NCI-H524 (cell line): ENCODE measurements at regions not wholly inside any gene's neighbourhood (a gene's known extent, or its start where the extent isn't known, plus 50 kb on each side); places are given as distances from the start of the nearest gene placed in this dataset.
"Not testable (repeated sequence)": the region's sequence is repeated elsewhere in the genome, so short reads cannot be mapped to it uniquely, and the experiment has no call there.

Experiments used
- DNase-seq, 2 experiments: peaks; one replicate each; lab custom pipeline; 2025; lab: John Stamatoyannopoulos, UW

GRCh38 chr21:22154579-22155274 is 1156.5 kb downstream of the NCAM2 start:
- DNase-seq: no peak

- no peak for DNase-seq
These were observed 1166.7 kb downstream of the NCAM2 start for GRCh38 chr21:22164912-22165311.

GRCh38 chr21:22174746-22175145 is 1176.5 kb downstream of the NCAM2 start:
- DNase-seq: no peak

- no peak for DNase-seq
These were observed 1191.1 kb downstream of the NCAM2 start for GRCh38 chr21:22189278-22189677.

GRCh38 chr21:22191581-22191980 is 1193.4 kb downstream of the NCAM2 start:
- no peak for DNase-seq

- DNase-seq: no peak
These were observed 1194.6 kb downstream of the NCAM2 start for GRCh38 chr21:22192766-22193165.

GRCh38 chr21:22194986-22195385 is 1196.8 kb downstream of the NCAM2 start:
- DNase-seq: not testable (repeated sequence)

- DNase-seq: no peak
These were observed 1202.3 kb downstream of the NCAM2 start for GRCh38 chr21:22200378-22201092.

- DNase-seq: no peak
These were observed 1202.9 kb downstream of the NCAM2 start for GRCh38 chr21:22201126-22201525.

- DNase-seq: no peak
These were observed 1203.5 kb downstream of the NCAM2 start for GRCh38 chr21:22201669-22202068.

- DNase-seq: no peak
These were observed 1211.1 kb downstream of the NCAM2 start for GRCh38 chr21:22209304-22209700.

GRCh38 chr21:22211943-22212342 is 1213.7 kb downstream of the NCAM2 start:
- no peak for DNase-seq

GRCh38 chr21:22223385-22223784 is 1225.2 kb downstream of the NCAM2 start:
- DNase-seq: no peak

- no peak for DNase-seq
These were observed 1226.1 kb downstream of the NCAM2 start for GRCh38 chr21:22224261-22224660.

GRCh38 chr21:22225299-22225698 is 1227.1 kb downstream of the NCAM2 start:
- DNase-seq: no peak

GRCh38 chr21:22231013-22231412 is 1232.8 kb downstream of the NCAM2 start:
- DNase-seq: no peak

- no peak for DNase-seq
These were observed 1237.8 kb downstream of the NCAM2 start for GRCh38 chr21:22235866-22236590.

- no peak for DNase-seq
These were observed 1246.3 kb downstream of the NCAM2 start for GRCh38 chr21:22244516-22244915.

GRCh38 chr21:22250355-22250754 is 1252.1 kb downstream of the NCAM2 start:
- DNase-seq: no peak

- DNase-seq: no peak
These were observed 1255.6 kb downstream of the NCAM2 start for GRCh38 chr21:22253761-22254160.

- DNase-seq: no peak
These were observed 1260.6 kb downstream of the NCAM2 start for GRCh38 chr21:22258821-22259220.

GRCh38 chr21:22260274-22260673 is 1262.1 kb downstream of the NCAM2 start:
- no peak for DNase-seq

GRCh38 chr21:22263890-22264289 is 1265.7 kb downstream of the NCAM2 start:
- DNase-seq: no peak
